H9 (cell line): ENCODE measurements at regions not wholly inside any gene's neighbourhood (a gene's known extent, or its start where the extent isn't known, plus 50 kb on each side); places are given as distances from the start of the nearest gene placed in this dataset.

Source experiments
- DNase-seq: peaks from one replicate; pipeline ENCODE4 v3.0.0-alpha.2; 2017
- H2AFZ ChIP-seq: one replicate; pipeline ENCODE4 v1.6.1; 2013; ENCODE audit warnings: mild to moderate bottlenecking, low read length, control low read depth, moderate library complexity
- H2AK5ac ChIP-seq: 2 replicates; pipeline ENCODE4 v1.6.1; 2013; ENCODE audit warnings: low read length, control low read depth, mixed read lengths; ENCODE audit not compliant: insufficient read length
- H2BK120ac ChIP-seq: one replicate; pipeline ENCODE4 v1.6.1; 2013; ENCODE audit warnings: low read depth, mild to moderate bottlenecking, low read length, control low read depth, inconsistent platforms; ENCODE audit not compliant: poor library complexity, severe bottlenecking
- H2BK12ac ChIP-seq: 2 replicates; pipeline ENCODE4 v1.6.1; 2013; ENCODE audit warnings: low read length, control low read depth, mixed read lengths, low read depth; ENCODE audit not compliant: insufficient read length
- H2BK15ac ChIP-seq: 2 replicates; pipeline ENCODE4 v1.6.1; 2013; ENCODE audit warnings: low read depth, low read length, control low read depth
- H2BK20ac ChIP-seq: one replicate; pipeline ENCODE4 v1.6.1; 2013; ENCODE audit warnings: low read depth, mild to moderate bottlenecking, low read length, control low read depth, inconsistent platforms; ENCODE audit not compliant: poor library complexity, severe bottlenecking
- H2BK5ac ChIP-seq: 2 replicates; pipeline ENCODE4 v1.6.1; 2013; ENCODE audit warnings: low read length, control low read depth, mixed read lengths; ENCODE audit not compliant: insufficient read length
- H3K14ac ChIP-seq: 2 replicates; pipeline ENCODE4 v1.6.1; 2013; ENCODE audit warnings: low read length, control low read depth; ENCODE audit not compliant: insufficient read depth
- H3K18ac ChIP-seq: 2 replicates; pipeline ENCODE4 v1.6.1; 2013; ENCODE audit warnings: low read depth, mild to moderate bottlenecking, mixed read lengths, low read length, control low read depth; ENCODE audit not compliant: insufficient read length
- H3K23ac ChIP-seq: 2 replicates; pipeline ENCODE4 v1.6.1; 2013; ENCODE audit warnings: low read length, control low read depth, mixed read lengths, low read depth; ENCODE audit not compliant: insufficient read length
- H3K23me2 ChIP-seq: 2 replicates; pipeline ENCODE4 v1.6.1; 2013; ENCODE audit warnings: low read depth, mild to moderate bottlenecking, mixed read lengths, low read length, control low read depth; ENCODE audit not compliant: insufficient read length, poor library complexity, severe bottlenecking
- H3K27ac ChIP-seq: 2 replicates; pipeline ENCODE4 v1.5.1; 2013; ENCODE audit warnings: low read length, control low read depth, mixed read lengths, low read depth; ENCODE audit not compliant: insufficient read length
- H3K27me3 ChIP-seq: 2 replicates; pipeline ENCODE4 v1.6.1; 2013; ENCODE audit warnings: low read length, control low read depth, inconsistent platforms; ENCODE audit not compliant: insufficient read depth
- H3K4ac ChIP-seq: 2 replicates; pipeline ENCODE4 v1.6.1; 2013; ENCODE audit warnings: low read depth, mild to moderate bottlenecking, control low read depth, inconsistent platforms, low read length, moderate library complexity
- H3K4me1 ChIP-seq: 2 replicates; pipeline ENCODE4 v1.6.1; 2013; ENCODE audit warnings: low read length, control low read depth, inconsistent platforms; ENCODE audit not compliant: insufficient read depth
- H3K4me2 ChIP-seq: 2 replicates; pipeline ENCODE4 v1.6.1; 2013; ENCODE audit warnings: low read length, control low read depth, mixed read lengths; ENCODE audit not compliant: insufficient read length, insufficient read depth
- H3K56ac ChIP-seq: 2 replicates; pipeline ENCODE4 v1.6.1; 2013; ENCODE audit warnings: low read depth, mild to moderate bottlenecking, mixed read lengths, low read length, control low read depth; ENCODE audit not compliant: insufficient read length
- H3K79me1 ChIP-seq: 2 replicates; pipeline ENCODE4 v1.6.1; 2013; ENCODE audit warnings: low read depth, mild to moderate bottlenecking, moderate library complexity, low read length, control low read depth, inconsistent platforms; ENCODE audit not compliant: insufficient read depth, poor library complexity, severe bottlenecking
- H3K79me2 ChIP-seq: 2 replicates; pipeline ENCODE4 v1.6.1; 2013; ENCODE audit warnings: low read length, control low read depth, inconsistent platforms; ENCODE audit not compliant: insufficient read depth
- H3K9ac ChIP-seq: 2 replicates; pipeline ENCODE4 v1.6.1; 2013; ENCODE audit warnings: low read length, control low read depth, mixed read lengths; ENCODE audit not compliant: insufficient read length; ENCODE audit errors: extremely low read depth
- H3K9me3 ChIP-seq: one replicate; pipeline ENCODE4 v1.6.1; 2013; ENCODE audit warnings: low read depth, low read length, inconsistent platforms; ENCODE audit not compliant: control insufficient read depth
- H3T11ph ChIP-seq: one replicate; pipeline ENCODE4 v1.6.1; 2013; ENCODE audit warnings: mild to moderate bottlenecking, low read length, control low read depth, inconsistent platforms
- H4K20me1 ChIP-seq: one replicate; pipeline ENCODE4 v1.6.1; 2013; ENCODE audit not compliant: control insufficient read depth, insufficient read length, insufficient read depth
- H4K5ac ChIP-seq: 2 replicates; pipeline ENCODE4 v1.6.1; 2013; ENCODE audit warnings: low read depth, mild to moderate bottlenecking, mixed read lengths, low read length, control low read depth; ENCODE audit not compliant: insufficient read length
- H4K8ac ChIP-seq: replicated peaks from 2 replicates; pipeline ENCODE4 v1.6.1; 2013; ENCODE audit warnings: low read length, control low read depth, mixed read lengths, low read depth; ENCODE audit not compliant: insufficient read length
- H4K91ac ChIP-seq: 2 replicates; pipeline ENCODE4 v1.6.1; 2013; ENCODE audit warnings: low read depth, mild to moderate bottlenecking, moderate library complexity, mixed read lengths, low read length, control low read depth; ENCODE audit not compliant: insufficient read length
- H3K27ac Mint-ChIP-seq, 3 experiments: 2 replicates in 2 of 3; 3 replicates in 1 of 3; pipeline ENCODE4 v1.8.0; 2020 to 2021; ENCODE audit warnings: mixed read lengths in 3 of 3, mild to moderate bottlenecking in 1 of 3, moderate library complexity in 1 of 3
- H3K27me3 Mint-ChIP-seq: 2 replicates; pipeline ENCODE4 v1.8.0; 2021; ENCODE audit warnings: low read depth, mild to moderate bottlenecking, moderate library complexity, mixed read lengths
- H3K36me3 Mint-ChIP-seq, 3 experiments: 2 replicates in 2 of 3; 3 replicates in 1 of 3; pipeline ENCODE4 v1.8.0; 2020 to 2021; ENCODE audit warnings: low read depth in 3 of 3, mixed read lengths in 3 of 3; ENCODE audit not compliant: insufficient read depth in 1 of 3
- H3K4me1 Mint-ChIP-seq, 2 experiments: 2 replicates each; pipeline ENCODE4 v1.8.0; 2020; ENCODE audit warnings: mixed read lengths in 2 of 2
- H3K4me3 Mint-ChIP-seq, 2 experiments: 2 replicates in 1 of 2; 3 replicates in 1 of 2; pipeline ENCODE4 v1.8.0; 2020 to 2021; ENCODE audit warnings: mild to moderate bottlenecking in 2 of 2, mixed read lengths in 2 of 2, moderate library complexity in 1 of 2
- H3K9me3 Mint-ChIP-seq, 2 experiments: 2 replicates in 1 of 2; 3 replicates in 1 of 2; pipeline ENCODE4 v1.8.0; 2020; ENCODE audit warnings: mild to moderate bottlenecking in 2 of 2, mixed read lengths in 2 of 2, moderate library complexity in 1 of 2
- WGBS: extraction: QIAGEN DNeasy Blood & Tissue Kit; methylation state at CpG from one replicate; pipeline ENCODE4 v1.1.7; 2013; ENCODE audit warnings: missing lambda C conversion rate, low lambda C conversion rate, mixed read lengths; ENCODE audit not compliant: insufficient read length; ENCODE audit errors: extremely low coverage; 5-methylcytosine and 5-hydroxymethylcytosine counted together
- TF ChIP-seq, protein P1 (sequence below): fragments of 200-600 bp; sonication (generic); conservative IDR thresholded peaks from 3 replicates; pipeline ENCODE4 v1.8.0; 2021; ENCODE audit warnings: antibody characterized with exemption, mild to moderate bottlenecking

DNA sequence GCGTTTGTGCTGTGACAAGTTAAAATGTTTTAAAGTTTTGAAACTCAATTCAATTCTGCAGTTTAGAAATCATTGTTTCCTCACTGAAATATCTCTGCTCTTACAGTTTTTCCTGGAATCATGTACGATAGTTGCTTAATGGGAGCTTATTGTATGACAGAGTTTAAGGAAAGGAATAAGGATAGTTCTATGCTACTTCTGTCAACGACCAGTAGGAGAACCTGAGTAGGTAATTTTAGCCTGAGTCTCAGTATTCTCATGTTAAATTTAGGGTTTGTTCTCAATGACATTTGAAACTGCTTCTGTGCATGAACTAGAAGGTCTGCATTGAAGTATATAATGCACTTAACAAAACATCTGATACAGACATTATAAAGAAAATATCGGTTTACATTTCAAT is 361.1 kb downstream of the CPS1 start:
- Histone ChIP-seq H3K18ac (no peak overlapping the region), H3K23me2 (no peaks in the 10 kb centered on the region), H2AFZ (no peak overlapping the region), H4K8ac (no peak overlapping the region), H2BK120ac (no peak overlapping the region), H3K14ac (no peak overlapping the region), H4K5ac (no peak overlapping the region), H2BK20ac (no peak overlapping the region), H4K20me1 (no peaks in the 10 kb centered on the region), H3K9ac (no peak overlapping the region), H3K79me1 (no peaks in the 10 kb centered on the region), H3K4ac (no peak overlapping the region), H3K4me2 (no peak overlapping the region), H2BK15ac (no peak overlapping the region), H3K27ac (no peak overlapping the region), H3K9me3 (no peaks in the 10 kb centered on the region), H2AK5ac (no peak overlapping the region), H3K23ac (no peak overlapping the region), H3T11ph (no peak overlapping the region), H3K4me1 (no peaks in the 10 kb centered on the region), H2BK5ac (no peak overlapping the region), H2BK12ac (no peak overlapping the region), H3K56ac (no peak overlapping the region), H3K27me3 (no peaks in the 10 kb centered on the region), H3K79me2 (no peaks in the 10 kb centered on the region), H4K91ac (no peak overlapping the region)
- DNase-seq: no peak
- Mint-ChIP-seq H3K4me3 (no peak overlapping the region), H3K27ac (no peak overlapping the region), H3K9me3 (peaks cover 4 to 12% of the 10 kb centered on the region in 2 experiments; a peak in 4 of 5 replicates), H3K27me3 (no peaks in the 10 kb centered on the region), H3K36me3 (peaks cover 0 to 9% (median 0%) of the 10 kb centered on the region in 3 experiments; a peak in 1 of 7 replicates), H3K4me1 (no peaks in the 10 kb centered on the region)
- TF ChIP-seq, protein P1, sequence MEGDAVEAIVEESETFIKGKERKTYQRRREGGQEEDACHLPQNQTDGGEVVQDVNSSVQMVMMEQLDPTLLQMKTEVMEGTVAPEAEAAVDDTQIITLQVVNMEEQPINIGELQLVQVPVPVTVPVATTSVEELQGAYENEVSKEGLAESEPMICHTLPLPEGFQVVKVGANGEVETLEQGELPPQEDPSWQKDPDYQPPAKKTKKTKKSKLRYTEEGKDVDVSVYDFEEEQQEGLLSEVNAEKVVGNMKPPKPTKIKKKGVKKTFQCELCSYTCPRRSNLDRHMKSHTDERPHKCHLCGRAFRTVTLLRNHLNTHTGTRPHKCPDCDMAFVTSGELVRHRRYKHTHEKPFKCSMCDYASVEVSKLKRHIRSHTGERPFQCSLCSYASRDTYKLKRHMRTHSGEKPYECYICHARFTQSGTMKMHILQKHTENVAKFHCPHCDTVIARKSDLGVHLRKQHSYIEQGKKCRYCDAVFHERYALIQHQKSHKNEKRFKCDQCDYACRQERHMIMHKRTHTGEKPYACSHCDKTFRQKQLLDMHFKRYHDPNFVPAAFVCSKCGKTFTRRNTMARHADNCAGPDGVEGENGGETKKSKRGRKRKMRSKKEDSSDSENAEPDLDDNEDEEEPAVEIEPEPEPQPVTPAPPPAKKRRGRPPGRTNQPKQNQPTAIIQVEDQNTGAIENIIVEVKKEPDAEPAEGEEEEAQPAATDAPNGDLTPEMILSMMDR: peak; percentile 36; the same call in 2 of the 3 replicates
- no CpG with 5 or more reads among the region's 4 CpGs for WGBS
